ENCODE measurements at regions not wholly inside any gene's neighbourhood (a gene's known extent, or its start where the extent isn't known, plus 50 kb on each side); places are given as distances from the start of the nearest gene placed in this dataset.
"Not testable (repeated sequence)": the region's sequence is repeated elsewhere in the genome, so short reads cannot be mapped to it uniquely, and the experiment has no call there.

DNA sequence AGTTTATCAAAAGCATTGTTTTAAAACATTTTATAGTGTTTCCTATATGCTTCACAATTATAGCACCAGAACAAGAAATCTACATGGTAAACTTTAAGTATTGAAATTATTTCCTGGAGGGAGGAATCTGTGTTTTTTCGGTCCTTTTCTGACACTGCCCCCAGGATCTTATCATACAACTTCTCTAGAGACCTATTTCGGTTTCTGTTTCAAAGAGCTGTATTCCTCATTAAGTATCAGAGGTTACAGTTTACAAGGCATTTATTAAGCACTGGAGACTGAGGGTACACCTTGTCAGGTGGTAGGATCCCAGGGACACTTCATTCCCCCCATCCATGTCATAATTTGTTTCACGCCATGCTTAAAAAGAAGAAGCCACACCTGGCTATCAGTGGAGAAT is 146.4 kb downstream of the ATP6V0E2 start:
- not testable (repeated sequence) for TF ChIP-seq YY1 (IDR thresholded peaks at IDR 0.05; ENCODE audit: insufficient read depth, insufficient read length); ZNF274 (IDR thresholded peaks at IDR 0.05; ENCODE audit: low read depth, low read length); SUZ12 (IDR thresholded peaks at IDR 0.05; ENCODE audit: extremely low read depth, insufficient read depth, insufficient read length)
